MM.1S (cell line): ENCODE measurements at regions not wholly inside any gene's neighbourhood (a gene's known extent, or its start where the extent isn't known, plus 50 kb on each side); places are given as distances from the start of the nearest gene placed in this dataset.

ENCODE experiments used
- DNase-seq: peaks from one replicate; pipeline ENCODE4 v3.0.0-alpha.2; 2015
- H2AFZ ChIP-seq: fragments of 300-600 bp; sonication (generic); 2 replicates; pipeline ENCODE4 v1.6.0; 2016; ENCODE audit warnings: antibody characterized with exemption, low read length
- H3F3A ChIP-seq: fragments of 300-600 bp; sonication (generic); 2 replicates; pipeline ENCODE4 v1.6.1; 2016; ENCODE audit warnings: mild to moderate bottlenecking, antibody characterized with exemption, low read length, moderate library complexity, mixed read lengths; ENCODE audit not compliant: insufficient read depth
- H3K27ac ChIP-seq: fragments of 300-600 bp; sonication (generic); 2 replicates; pipeline ENCODE4 v1.5.1; 2016; ENCODE audit warnings: mild to moderate bottlenecking, low read length
- H3K27me3 ChIP-seq: fragments of 300-600 bp; sonication (generic); replicated peaks from 2 replicates; pipeline ENCODE4 v1.6.0; 2016; ENCODE audit warnings: low read length; ENCODE audit not compliant: insufficient read depth
- H3K36me3 ChIP-seq: fragments of 300-600 bp; sonication (generic); replicated peaks from 2 replicates; pipeline ENCODE4 v1.6.1; 2016; ENCODE audit warnings: mild to moderate bottlenecking, low read length, mixed read lengths; ENCODE audit not compliant: insufficient read depth
- H3K4me1 ChIP-seq: fragments of 300-600 bp; sonication (generic); 2 replicates; pipeline ENCODE4 v1.6.1; 2016; ENCODE audit warnings: low read length, mixed read lengths
- H3K4me2 ChIP-seq: fragments of 300-600 bp; sonication (generic); 2 replicates; pipeline ENCODE4 v1.6.0; 2016; ENCODE audit warnings: low read depth, low read length
- H3K4me3 ChIP-seq: fragments of 300-600 bp; sonication (generic); 2 replicates; pipeline ENCODE4 v1.5.1; 2016; ENCODE audit warnings: low read length, mixed read lengths
- H3K79me2 ChIP-seq: fragments of 300-600 bp; sonication (generic); 2 replicates; pipeline ENCODE4 v1.6.1; 2016; ENCODE audit warnings: mixed run types, low read length, mixed read lengths
- H3K9ac ChIP-seq: fragments of 300-600 bp; sonication (generic); 2 replicates; pipeline ENCODE4 v1.6.1; 2016; ENCODE audit warnings: low read length, mixed read lengths
- H3K9me2 ChIP-seq: fragments of 300-600 bp; sonication (generic); replicated peaks from 2 replicates; pipeline ENCODE4 v1.6.1; 2016; ENCODE audit warnings: mild to moderate bottlenecking, low read length, mixed read lengths; ENCODE audit not compliant: insufficient read depth
- H3K9me3 ChIP-seq: fragments of 300-600 bp; sonication (generic); replicated peaks from 2 replicates; pipeline ENCODE4 v1.6.1; 2016; ENCODE audit warnings: mild to moderate bottlenecking, low read length, mixed read lengths; ENCODE audit not compliant: insufficient read depth
- H4K20me1 ChIP-seq: fragments of 300-600 bp; sonication (generic); 2 replicates; pipeline ENCODE4 v1.6.1; 2016; ENCODE audit warnings: mild to moderate bottlenecking, low read length, moderate library complexity, mixed read lengths; ENCODE audit not compliant: insufficient read depth
- CTCF ChIP-seq: fragments of 300-600 bp; sonication (generic); IDR thresholded peaks from 2 replicates; pipeline ENCODE4 v1.5.1; 2016; ENCODE audit warnings: antibody characterized with exemption, low read length, mixed read lengths
- EZH2 ChIP-seq: fragments of 300-600 bp; sonication (generic); optimal IDR thresholded peaks from 2 replicates; pipeline ENCODE3; 2017; ENCODE audit warnings: low read depth, mild to moderate bottlenecking, antibody characterized with exemption, low read length, mixed read lengths
- EZH2phosphoT487 ChIP-seq: fragments of 300-600 bp; sonication (generic); IDR thresholded peaks from 2 replicates; pipeline ENCODE4 v1.6.1; 2018; ENCODE audit warnings: antibody characterized with exemption, low read length

GRCh38 chr6:47126647-47127391 lies 84.7 kb upstream of the ADGRF1 start:
- H3K9me3 ChIP-seq, result no peaks in the 10 kb centered on the region
- no peaks in the 10 kb centered on the region for H3K36me3 ChIP-seq
- H3K9me2 ChIP-seq, result no peaks in the 10 kb centered on the region
- no peaks in the 10 kb centered on the region for H4K20me1 ChIP-seq
- H3K27ac ChIP-seq, result no peak overlapping the region
- no peak overlapping the region for H2AFZ ChIP-seq
- no peak overlapping the region for H3K4me3 ChIP-seq
- H3K4me2 ChIP-seq, result no peak overlapping the region
- H3K27me3 ChIP-seq, result no peaks in the 10 kb centered on the region
- no peaks in the 10 kb centered on the region for H3F3A ChIP-seq
- no peaks in the 10 kb centered on the region for H3K79me2 ChIP-seq
- no peak for TF ChIP-seq EZH2
- TF ChIP-seq EZH2phosphoT487, result no peak
- no peak for TF ChIP-seq CTCF
- no peak for DNase-seq
- no peak overlapping the region for H3K9ac ChIP-seq
- no peaks in the 10 kb centered on the region for H3K4me1 ChIP-seq

GRCh38 chr6:47118611-47119010 lies 76.5 kb upstream of the ADGRF1 start:
- TF ChIP-seq CTCF (no peak), EZH2 (no peak), EZH2phosphoT487 (no peak)
- no peak overlapping the region for H3K27ac ChIP-seq
- no peaks in the 10 kb centered on the region for H3F3A ChIP-seq
- no peak overlapping the region for H3K4me2 ChIP-seq
- H3K27me3 ChIP-seq, result no peaks in the 10 kb centered on the region
- H3K9me3 ChIP-seq, result no peaks in the 10 kb centered on the region
- no peak overlapping the region for H2AFZ ChIP-seq
- no peaks in the 10 kb centered on the region for H3K4me1 ChIP-seq
- no peaks in the 10 kb centered on the region for H4K20me1 ChIP-seq
- H3K79me2 ChIP-seq, result no peaks in the 10 kb centered on the region
- H3K9ac ChIP-seq, result no peak overlapping the region
- DNase-seq, result no peak
- no peak overlapping the region for H3K4me3 ChIP-seq
- H3K36me3 ChIP-seq, result no peaks in the 10 kb centered on the region
- no peaks in the 10 kb centered on the region for H3K9me2 ChIP-seq

GRCh38 chr6:47117314-47117713 lies 75.2 kb upstream of the ADGRF1 start:
- H3K4me1 ChIP-seq, result no peaks in the 10 kb centered on the region
- H3K79me2 ChIP-seq, result no peaks in the 10 kb centered on the region

More at GRCh38 chr6:47117314-47117713, 75.2 kb upstream of the ADGRF1 start:
- H2AFZ ChIP-seq, result no peak overlapping the region
- no peak overlapping the region for H3K9ac ChIP-seq
- H3F3A ChIP-seq, result no peaks in the 10 kb centered on the region
- H4K20me1 ChIP-seq, result no peaks in the 10 kb centered on the region
- no peaks in the 10 kb centered on the region for H3K36me3 ChIP-seq
- H3K27me3 ChIP-seq, result no peaks in the 10 kb centered on the region
- H3K27ac ChIP-seq, result no peak overlapping the region
- no peak for DNase-seq
- H3K9me2 ChIP-seq, result no peaks in the 10 kb centered on the region
- no peaks in the 10 kb centered on the region for H3K9me3 ChIP-seq
- no peak overlapping the region for H3K4me2 ChIP-seq
- no peak overlapping the region for H3K4me3 ChIP-seq
- TF ChIP-seq EZH2 (no peak), CTCF (no peak), EZH2phosphoT487 (no peak)
